Activated CD4-positive, alpha-beta T cell treated with anti-CD3 and anti-CD28 coated beads, Interleukin-2, amount 50 U/mL, for 24 hours (primary cell): ENCODE measurements at regions not wholly inside any gene's neighbourhood (a gene's known extent, or its start where the extent isn't known, plus 50 kb on each side); places are given as distances from the start of the nearest gene placed in this dataset.

Source experiments
- DNase-seq, 2 donors: peaks; one replicate each; pipeline ENCODE4 v3.0.0-alpha.2; 2020; ENCODE audit warnings: low read depth in 1 of 2, low spot score in 1 of 2

DNA sequence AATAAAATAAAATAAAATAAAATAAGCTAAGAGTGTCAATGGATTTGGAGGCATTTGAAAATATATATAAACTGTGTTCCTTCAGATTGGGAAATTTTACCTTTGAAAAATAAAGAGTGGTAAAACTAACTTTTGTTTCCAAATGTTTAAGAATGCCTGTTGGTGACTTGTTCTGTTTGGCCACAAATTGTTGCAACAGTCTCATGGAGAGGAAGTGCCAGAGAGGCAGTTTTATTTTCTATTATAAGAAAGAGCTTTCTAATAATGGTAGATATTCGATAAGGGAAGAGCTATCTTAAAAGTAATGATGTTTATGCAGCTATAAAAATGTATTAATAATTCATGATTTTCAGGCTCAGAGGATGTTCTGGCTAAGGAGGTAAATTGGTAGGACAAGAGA lies 68.8 kb upstream of the MDGA2 start:
- DNase-seq, result no peak

DNA sequence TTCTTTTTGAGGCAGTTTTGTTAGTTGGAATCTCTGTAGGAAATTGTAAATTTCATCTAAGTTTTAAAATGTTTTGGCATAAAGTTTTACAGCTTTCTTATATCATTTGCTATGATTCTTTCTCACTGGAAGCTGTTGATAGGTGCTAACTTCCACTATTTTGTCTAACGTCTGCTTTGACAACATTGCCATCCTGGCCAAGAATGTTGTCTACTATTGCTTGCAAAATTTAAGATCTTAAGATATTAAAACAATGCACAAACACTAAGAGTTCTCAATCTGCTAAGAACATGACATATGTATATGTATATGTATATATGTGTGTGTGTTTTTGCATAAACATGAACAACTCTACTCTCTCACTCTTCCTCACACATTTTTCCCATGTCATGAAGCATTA lies 64.1 kb upstream of the MDGA2 start:
- DNase-seq, result no peak

DNA sequence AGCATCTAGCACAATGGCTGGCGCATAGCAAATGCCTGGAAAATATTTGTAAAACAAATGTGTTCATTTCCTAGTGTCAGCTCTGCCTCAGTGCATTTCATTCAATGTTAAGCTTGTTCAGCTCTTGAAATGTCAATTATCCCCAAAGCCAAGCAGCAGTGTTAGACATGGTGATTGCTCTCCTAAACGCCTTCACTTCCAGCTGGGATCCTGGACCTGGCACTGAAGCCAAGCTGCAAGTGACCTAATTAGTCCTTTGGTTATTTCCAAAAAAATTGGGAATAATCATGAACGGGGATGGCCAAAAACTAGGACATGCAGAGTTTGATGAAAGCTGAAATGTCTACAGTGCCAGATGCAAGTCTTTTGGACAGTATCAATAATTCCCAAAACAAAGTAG lies 54.9 kb upstream of the MDGA2 start:
- no peak for DNase-seq
